HG03469 (cell line): ENCODE measurements at regions not wholly inside any gene's neighbourhood (a gene's known extent, or its start where the extent isn't known, plus 50 kb on each side); places are given as distances from the start of the nearest gene placed in this dataset.

Experiments
- ATAC-seq: cut with Tn5 transposase; IDR thresholded peaks from one replicate; pipeline ENCODE4 v1.9.1; 2021; ENCODE audit warnings: mild to moderate bottlenecking, moderate library complexity, moderate number of reproducible peaks; ENCODE audit not compliant: unreplicated experiment

DNA sequence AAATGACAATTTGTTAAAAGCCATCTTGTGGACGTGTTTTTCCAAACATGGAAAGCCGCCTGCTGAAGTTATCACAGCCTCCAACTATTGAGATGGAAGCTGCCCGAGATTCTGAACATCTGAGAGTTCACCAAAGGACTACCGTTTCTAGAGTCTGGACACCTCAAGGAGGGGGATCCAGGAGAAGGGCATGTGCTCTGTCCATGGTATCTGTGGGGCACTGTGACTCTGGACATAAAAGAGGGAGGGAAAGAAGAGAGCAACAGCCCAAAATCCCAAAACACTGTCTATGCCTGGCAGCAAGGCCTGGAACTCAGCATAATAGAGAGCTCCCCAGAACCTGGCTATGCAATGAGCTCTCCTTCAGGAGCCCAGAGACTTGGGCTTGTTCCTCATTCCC lies 319.9 kb downstream of the EN1 start:
- no peak for ATAC-seq

DNA sequence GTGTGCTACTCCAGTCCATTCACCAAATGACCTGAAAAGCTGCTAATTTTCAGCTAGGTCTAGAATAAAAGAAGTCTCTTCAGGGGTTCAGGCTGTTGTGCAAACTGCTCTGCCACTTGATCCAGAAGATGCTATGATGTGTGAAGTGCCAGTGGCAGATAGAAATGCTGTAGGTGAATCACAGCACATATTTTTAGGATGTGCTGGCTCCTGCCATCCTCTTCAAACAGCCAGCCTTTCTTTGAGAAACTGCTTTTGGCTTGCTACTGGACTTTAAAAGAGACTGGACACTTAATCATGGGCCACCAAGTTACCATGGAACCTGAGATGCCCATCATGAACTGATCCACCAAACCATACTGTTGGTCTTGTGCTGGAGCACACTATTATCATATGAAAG lies 322.1 kb downstream of the EN1 start:
- ATAC-seq = no peak

DNA sequence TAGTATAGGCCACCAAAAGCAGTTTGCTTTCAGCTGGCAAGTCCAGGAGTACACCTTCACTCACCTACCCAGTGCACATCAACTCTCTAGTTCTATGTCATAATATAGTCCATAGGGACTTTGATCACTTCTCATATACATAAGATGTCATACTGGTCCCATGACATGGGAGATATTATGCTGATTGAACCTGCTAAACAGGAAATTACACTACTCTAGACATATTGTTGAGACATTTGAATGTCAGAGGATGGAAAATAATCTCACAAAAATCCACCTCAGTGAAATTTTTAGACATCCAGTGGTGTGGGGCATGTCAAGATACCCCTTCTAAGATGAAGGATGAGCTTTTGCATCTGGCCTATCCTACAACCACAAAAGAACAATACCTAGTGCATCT lies 322.5 kb downstream of the EN1 start:
- no peak for ATAC-seq

DNA sequence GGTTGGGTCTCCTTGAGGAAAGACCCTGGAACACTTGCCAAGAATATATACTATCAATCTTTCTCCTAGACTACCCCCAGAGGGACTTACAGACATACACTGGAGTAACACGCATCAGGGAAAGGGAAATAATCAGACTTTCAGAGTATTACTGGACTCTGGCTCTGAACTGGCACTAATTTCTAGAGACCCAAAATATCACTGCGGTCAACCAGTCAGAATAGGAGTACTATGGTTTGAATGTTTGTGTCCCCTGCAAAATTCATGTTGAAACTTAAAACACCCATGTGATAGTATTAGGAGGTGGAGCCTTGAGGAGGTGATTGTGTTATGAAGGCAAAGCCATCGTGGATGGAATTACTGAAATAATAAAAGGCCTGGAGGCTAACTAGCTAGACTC lies 323.7 kb downstream of the EN1 start:
- no peak for ATAC-seq

DNA sequence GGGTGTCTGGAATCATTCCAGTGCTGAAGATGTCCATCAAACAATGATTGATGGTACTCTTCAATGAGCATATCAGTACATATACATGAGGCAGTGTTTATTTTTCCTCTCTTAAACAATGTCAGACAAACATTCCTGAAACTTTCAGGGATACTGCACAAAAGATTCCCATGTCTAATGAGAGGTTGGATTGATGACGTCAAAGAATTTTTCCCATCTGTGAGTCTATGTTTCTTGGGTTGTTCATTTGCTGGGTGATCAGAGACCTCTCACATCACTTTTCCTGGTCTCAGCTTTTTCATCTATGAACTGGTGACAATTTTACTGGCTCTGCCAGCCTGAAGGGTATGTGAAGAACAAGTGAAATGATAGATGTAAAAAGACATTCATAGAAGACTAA lies 325.5 kb downstream of the EN1 start:
- no peak for ATAC-seq

DNA sequence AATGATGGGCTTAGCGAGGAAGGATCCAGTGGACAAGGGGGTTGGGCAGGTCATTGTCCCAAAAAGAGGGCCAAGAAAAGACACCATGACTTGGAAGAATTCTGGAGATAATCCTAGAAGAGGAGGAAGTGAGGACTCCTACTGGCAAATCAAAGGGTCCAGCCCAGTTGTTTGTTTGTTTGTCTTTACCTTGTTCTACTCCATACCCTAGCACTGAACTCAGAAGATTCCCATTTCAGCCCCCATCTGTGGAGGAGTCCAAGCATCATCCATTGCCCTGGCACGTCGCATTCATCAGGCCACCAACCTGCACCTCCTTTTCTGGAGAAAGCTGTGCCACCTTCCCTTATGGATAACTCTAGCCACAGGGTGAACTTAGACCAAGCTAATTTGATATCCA lies 326.2 kb downstream of the EN1 start:
- ATAC-seq = no peak

DNA sequence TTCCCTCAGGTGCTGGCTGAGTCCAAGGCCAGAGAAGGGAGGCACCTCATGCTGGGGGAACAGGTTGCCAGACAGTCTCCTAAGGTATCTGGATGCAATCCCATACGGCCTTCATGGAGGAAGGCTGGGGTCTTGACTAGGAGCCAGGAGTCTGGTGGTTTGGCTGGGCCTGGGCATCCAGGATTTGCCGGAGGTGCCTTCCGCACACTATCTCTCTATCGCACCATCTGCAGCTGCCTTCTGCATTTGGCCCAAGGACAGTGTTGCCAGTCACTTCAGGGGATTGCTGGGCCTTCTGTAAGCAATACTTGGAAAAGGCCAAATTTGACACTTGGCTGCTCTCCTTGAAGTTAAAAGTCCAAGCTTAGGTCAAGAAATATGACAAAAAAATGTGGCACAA lies 327.2 kb downstream of the EN1 start:
- ATAC-seq = no peak

DNA sequence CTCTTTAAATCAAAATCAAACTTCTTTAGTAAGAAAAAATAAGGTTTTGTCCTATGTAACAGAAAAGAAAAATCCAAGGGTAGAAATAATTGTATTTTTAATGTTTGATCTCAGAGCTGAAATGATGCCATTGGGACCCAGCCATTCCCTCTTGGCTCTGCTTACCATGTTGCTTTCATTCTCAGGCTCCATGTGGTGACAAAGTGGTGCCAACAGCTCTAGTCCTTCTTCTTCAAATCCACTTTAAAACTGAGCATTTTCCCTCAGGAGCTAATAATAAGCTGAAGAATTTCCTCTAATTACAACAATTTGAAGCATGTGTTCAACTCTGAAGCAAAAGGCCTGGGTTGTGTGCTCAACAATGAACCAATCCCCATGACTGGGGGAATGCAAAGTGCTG lies 327.9 kb downstream of the EN1 start:
- ATAC-seq = no peak

DNA sequence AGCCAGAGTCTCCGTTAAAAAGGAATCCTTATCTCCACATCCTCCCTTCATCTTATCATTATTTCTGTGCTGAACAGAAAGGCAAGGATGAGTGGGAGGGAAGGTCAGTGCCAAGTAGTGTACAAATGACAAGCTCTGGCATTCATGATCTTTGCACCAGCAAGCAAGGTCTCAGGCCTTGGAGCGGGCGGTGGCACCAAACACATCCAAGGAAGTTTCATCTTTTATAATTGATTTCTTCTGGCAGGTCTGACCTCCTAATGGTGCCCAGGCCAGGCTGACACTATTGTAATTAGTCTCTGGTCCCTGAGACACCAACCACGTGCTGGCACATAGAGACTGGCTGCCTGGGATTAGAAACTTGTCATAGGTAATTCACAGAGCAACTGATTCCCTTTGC lies 336.6 kb downstream of the EN1 start:
- ATAC-seq = no peak

DNA sequence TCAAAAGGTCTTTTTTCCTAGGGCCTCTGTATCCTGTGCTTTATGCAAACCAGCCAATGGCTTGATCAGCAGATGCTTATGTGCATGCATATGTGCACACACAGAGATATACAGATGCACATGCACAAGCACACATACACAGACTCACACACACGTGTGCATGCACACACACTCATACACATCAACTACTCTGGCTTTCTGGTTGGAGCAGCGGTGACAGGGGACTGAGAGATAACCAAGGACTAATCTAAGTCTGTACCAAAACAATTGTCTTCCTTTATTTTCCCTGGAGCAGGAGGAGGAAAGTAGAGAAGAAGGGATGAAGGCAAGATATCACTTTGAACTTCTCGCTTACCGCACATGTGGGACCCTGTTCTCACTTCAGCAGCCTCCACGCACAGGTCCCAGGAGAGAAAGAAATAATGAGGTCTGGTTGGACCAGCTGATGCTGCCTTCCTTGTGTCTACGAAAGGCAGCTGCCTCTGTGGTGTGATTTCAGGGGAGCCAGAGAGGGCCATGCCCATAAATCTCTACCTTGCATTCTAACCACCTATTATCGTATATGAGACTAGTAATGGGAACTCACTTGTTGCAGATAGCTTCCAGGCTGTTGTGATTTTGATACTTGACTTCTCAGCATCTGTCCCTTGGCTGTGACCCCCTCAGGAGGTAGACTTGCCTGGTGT lies 338.0 kb downstream of the EN1 start:
- ATAC-seq = no peak

DNA sequence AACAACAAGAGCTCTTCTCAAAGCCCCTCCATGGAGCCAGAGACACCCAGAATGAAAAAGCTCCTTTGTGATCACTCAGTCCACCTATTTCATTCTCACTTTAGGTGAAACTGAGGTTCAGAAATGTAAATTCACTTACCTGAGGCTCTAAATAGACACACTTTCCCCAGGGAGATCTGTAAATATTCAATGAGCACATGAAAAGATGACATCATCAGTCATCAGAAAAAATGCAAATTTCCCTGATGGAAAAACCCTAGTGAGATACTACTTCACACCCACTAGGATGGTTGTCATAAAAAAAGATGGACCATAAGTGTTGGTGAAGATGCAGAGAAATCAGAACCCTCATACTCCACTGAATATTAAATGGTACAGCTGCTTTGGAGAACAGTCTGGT lies 339.2 kb downstream of the EN1 start:
- ATAC-seq = no peak

DNA sequence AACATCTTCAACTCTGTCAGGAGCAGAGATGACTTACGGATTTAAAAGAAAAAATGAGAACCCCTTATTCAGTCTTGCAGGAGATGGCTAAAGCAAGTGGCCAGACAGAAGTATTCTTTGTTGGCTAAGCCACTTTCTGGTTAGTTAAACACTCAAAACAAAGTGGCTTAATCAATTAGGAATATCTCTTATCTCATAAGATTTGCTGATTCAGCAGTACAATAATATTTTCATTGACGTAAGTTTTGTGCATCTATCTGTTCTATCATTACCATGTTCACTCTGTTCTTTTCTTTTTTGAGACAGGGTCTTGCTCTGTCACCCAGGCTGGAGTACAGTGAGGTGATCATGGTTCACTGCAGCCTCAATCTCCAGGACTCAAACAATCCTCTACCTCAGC lies 342.0 kb downstream of the EN1 start:
- ATAC-seq = no peak

DNA sequence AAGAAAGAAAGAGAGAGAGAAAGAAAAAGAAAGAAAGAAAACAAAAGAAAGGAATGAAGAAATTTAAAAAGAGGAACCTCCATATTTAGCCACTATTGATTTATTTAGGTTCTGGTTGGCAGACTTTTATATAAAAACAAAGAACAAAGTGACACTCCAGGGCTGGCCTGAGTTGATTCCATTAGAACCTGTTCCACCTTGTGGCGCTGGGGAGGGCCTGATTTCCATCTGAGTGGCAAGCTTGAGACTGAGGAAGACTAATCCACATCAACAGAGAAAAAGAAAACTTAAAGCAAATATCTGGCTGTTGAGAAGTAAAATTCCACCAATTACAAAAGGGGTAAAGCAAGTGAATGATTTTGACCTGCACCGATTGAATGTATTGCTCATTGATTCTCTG lies 345.3 kb downstream of the EN1 start:
- ATAC-seq = no peak

DNA sequence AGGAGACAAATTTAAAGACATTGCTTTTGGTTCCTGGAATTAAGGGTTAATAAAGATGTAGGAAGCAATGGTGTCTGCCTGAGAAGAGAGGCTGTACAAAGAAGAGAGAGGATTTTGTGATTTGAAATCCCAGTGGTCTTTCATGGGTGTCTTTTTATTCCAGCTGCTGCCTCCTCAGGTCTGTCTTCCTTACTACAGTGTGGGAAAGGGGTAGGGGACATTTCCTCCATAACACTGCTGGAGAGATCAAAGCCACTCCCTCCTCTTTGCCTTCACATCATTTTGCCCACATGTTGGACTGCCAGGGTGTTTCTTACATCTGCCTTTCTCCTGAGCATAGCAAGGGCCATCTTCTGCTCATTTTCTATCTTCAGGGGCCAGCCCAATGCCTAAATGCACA lies 348.5 kb downstream of the EN1 start:
- ATAC-seq = no peak

DNA sequence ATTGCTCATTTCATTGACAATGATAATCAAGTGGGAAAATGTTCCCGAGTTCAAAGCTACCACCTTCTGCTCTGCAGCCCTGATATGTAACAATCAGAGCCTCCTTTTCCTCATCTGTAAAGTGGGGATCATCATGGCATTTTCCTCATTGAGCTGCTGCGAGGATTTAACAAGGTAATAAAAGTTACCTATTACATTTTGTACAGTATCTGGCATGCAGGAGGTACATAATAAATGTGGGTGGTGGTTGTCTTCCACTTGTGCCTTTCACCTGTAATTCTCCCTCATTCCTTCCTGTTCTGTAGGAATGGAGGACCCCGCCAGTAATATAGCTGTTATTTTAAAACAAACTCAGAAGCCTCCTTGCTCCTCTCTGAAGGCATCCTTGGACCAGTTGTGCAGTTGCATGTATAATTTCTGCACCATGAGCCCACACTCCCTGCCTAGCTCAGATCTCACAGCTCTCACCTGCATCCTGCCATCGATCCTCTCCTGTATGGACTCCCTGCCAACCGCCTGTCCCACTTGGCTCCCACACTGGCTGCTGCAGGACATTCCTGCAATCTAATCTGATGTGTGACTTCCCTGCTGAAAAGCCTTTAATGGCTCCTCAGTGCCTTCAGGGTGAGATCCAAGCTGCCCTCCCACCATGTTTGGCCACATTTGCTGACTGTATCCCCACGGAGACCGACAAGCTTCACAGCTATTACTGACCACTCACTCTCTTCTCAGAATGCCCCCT lies 350.4 kb downstream of the EN1 start:
- ATAC-seq = no peak

DNA sequence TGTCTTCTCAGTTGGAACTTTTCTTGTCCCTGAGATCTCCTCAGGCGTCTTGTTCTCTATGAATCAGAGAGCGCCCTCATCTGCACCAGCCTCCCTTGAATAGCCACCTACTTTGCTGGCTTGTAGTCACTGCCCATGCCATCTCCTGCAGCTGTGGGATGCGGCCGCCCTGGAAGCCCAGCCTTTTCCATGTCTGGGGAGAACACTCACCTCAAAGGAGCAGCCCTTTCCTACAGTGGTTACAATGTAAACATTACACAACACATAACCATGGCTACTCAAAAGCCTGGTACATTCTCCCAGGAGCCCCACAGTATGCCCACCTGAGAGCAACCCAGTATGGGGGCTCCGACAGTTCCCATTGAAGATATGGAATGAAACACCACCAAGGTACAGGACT lies 351.0 kb downstream of the EN1 start:
- no peak for ATAC-seq

DNA sequence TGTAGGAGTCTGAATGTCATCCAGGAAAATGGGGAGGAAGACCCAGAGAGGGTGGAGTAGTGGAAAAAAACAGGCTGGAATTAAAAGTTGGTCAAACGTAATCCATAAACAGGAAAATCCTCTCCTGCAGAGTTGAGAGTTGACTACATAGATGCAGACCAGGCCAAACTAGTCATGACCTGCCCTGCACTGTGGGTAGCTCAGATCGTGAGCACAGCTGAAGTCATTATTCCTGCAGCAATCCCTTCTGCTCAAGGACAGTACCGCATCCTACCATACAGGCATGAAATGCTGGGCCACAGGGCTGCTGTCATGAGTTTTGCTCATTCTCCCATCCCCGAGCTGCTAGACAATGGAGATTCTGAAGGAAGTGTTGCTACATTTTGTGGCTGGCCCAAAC lies 352.2 kb downstream of the EN1 start:
- ATAC-seq = no peak

DNA sequence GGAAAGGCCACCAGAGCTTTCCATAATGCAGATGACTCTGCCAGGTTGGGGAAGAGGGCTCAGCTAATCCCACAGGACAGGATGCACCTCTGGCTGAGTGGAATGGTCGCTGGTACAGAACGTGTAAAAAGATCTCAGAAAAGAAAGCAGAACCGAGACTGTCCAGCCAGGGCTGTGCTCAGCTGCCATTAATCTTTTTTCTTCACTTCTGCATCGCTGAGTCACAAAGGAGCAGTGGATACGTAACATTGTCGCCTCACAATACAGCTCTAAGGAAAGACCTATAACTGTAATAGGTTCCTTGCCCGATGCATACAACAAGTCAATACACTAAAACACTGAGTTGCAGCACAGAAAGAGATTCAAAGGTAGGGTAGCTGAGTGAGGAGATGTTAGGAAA lies 354.2 kb downstream of the EN1 start:
- ATAC-seq = no peak

DNA sequence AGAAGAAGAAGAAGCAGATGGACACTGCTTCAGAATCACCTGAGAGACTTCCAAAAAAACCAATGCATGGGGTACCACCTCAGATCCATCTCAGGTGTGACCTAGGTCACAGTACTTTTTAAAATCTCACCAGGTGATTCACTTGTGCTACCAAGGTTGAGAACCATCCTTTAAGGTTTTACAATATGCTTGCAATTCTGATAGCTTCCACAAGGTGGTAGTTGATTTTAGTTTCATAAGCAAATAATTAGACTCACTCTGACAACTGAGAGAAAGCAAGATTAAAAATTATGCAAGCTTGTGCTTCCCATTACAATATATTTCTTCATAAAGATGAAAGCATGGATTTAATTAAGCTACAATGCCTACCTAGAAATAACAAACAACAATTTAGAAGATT lies 355.1 kb downstream of the EN1 start:
- no peak for ATAC-seq

DNA sequence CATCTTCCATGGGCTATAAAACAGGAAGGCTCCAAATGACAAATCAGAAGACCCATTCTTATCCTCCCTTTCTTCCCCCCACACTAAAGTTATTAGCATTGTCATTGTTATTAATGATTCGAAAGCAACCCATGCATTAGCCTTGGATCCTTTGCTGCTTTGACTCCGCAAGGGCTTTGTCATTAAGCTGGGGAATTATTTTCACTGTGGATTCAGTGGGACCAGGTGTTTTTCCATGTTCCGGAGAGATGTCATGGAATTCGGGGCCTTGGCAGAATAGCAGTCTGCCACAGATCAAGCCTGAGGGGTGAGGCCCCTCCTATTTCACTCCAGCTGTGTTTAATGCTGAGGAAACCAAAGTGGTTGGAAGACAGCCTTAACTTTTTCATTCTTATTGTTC lies 357.1 kb downstream of the EN1 start:
- no peak for ATAC-seq

DNA sequence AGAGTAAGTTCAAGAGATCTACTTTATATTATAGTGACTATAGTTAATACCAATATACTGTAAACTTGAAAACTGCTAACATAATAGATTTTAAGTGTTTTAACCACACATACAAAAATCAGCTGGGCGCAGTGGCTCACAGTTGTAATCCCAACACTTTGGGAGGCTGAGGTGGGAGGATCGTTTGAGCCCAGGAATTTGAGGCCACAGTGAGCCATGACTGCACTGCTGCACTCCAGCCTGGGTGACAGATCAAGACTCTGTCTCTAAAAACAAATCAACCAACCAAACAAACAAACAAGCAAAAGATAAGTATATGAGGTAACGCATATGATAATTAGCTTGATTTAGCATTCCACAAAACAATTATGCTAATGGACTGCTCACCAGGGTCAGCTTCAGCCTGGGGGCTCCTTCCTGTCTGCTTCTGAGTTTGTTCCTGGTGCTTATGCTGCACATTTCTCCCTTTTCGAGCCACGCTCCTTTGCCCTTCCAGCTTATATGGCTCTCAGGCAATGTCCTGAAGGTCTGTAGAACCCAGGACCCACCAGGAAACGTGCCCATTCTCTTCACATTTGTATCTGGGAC lies 357.6 kb downstream of the EN1 start:
- no peak for ATAC-seq

DNA sequence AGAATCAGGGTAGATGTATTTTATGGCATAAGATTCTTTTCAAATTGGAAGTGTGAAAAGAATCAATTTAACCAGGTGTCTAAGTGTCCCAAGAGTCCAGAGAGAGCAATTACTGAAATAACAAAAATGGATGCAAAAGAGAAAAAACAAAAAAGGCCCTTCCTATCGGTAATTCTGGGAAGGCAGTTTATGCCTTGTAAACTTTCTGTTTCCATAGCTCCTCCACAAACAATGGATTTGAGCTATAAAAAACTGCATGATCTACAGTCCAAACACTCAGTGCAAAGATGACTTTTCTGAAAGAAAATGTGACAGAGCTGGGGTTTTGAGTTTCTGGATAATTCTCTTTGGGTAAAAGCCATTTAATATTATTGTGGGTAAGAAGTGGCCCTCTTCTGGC lies 366.1 kb downstream of the EN1 start:
- ATAC-seq = no peak

DNA sequence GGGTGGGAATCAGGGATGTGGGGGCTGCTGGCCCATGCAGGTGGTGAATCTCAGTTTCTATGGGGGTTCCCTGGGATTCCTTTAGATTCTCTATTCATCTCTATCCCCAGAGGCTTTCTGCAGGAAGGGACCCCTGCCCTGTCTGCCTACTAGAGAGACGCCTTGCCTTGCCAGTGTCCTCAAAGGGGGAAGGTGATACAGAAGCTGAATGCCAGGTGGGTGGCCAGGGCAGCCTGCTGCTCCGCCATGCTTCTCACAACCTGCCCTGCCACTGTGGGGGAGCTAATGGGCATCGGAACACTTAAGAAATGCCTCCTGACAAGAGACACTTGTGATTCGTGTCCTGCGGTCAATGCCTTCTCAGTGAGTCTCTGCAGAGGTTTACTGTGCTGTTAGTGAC lies 368.4 kb downstream of the EN1 start:
- no peak for ATAC-seq
